ENCODE measurements at regions not wholly inside any gene's neighbourhood (a gene's known extent, or its start where the extent isn't known, plus 50 kb on each side); places are given as distances from the start of the nearest gene placed in this dataset.

DNA sequence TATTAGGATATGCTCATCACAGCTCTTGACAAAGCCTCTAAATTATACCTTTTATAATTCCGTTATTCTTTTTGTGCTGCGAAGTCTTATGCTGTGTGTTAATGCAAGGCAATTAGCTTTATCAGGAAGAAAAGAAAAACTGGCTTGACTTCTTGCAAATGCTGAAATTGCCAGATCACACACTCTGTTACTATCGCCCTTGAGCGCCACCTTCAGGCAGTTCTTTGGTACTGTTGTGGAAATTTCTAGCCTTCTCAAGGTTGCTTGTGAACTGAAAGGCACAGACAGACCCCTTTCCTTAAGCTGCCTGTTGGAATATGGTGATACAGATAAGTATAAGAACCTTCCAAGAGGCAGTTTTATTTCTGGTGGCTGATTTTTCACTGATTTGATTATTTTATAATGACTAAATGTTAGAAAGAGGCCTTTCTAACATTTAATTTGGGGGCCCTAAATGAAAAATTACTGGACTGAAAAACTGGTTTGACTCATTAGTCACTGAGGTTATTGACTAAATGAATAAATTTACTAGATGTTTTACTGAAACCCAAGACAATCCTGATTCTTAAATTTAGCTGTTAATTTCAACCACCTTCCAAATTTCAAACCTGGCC, 126.2 kb upstream of the RASGRP1 start:
- CTCF ChIA-PET: interaction anchor here (0.7 to 10.9 kb wide), 18 partner anchors 8 to 700 kb away, joined by 3 to 147 read pairs (median 5); partner anchors contain the start of genes FAM98B and RASGRP1
- TF ChIP-seq FOS (IDR thresholded peaks at IDR 0.05; ENCODE audit: borderline replicate concordance, insufficient read depth, low read length): no peak
- TF ChIP-seq, protein P1, sequence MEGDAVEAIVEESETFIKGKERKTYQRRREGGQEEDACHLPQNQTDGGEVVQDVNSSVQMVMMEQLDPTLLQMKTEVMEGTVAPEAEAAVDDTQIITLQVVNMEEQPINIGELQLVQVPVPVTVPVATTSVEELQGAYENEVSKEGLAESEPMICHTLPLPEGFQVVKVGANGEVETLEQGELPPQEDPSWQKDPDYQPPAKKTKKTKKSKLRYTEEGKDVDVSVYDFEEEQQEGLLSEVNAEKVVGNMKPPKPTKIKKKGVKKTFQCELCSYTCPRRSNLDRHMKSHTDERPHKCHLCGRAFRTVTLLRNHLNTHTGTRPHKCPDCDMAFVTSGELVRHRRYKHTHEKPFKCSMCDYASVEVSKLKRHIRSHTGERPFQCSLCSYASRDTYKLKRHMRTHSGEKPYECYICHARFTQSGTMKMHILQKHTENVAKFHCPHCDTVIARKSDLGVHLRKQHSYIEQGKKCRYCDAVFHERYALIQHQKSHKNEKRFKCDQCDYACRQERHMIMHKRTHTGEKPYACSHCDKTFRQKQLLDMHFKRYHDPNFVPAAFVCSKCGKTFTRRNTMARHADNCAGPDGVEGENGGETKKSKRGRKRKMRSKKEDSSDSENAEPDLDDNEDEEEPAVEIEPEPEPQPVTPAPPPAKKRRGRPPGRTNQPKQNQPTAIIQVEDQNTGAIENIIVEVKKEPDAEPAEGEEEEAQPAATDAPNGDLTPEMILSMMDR (IDR thresholded peaks at IDR 0.05; ENCODE audit: extremely low read depth in 1 of 2, insufficient read depth in 1 of 2, low read depth in 1 of 2, low read length in 2 of 2): peak; percentile 71 to 86
- no peaks in the 10 kb centered on the region for H3K79me2 ChIP-seq (ENCODE audit: control insufficient read depth, insufficient read depth, low read length)
- H3K27ac ChIP-seq (ENCODE audit: insufficient read depth, low read depth, low read length): no peak overlapping the region
- intact Hi-C loops (cut with micrococcal nuclease): loop anchor here (2.0 kb wide), 1 partner anchor 250 kb away; no protein-coding TSS in a partner anchor
- no peak overlapping the region for H3K4me3 ChIP-seq (replicated peaks in 1 of 3; ENCODE audit: insufficient read depth in 1 of 3, low read depth in 1 of 3, low read length in 3 of 3)
- no peak overlapping the region for H2AFZ ChIP-seq (ENCODE audit: low read depth, low read length)
- dilution Hi-C loops (cut with MboI; ENCODE audit: extremely low pct_ligation_motif_present, low sequenced_read_pairs): no loop called here
- H3K9me1 ChIP-seq (replicated peaks; ENCODE audit: control insufficient read depth, extremely low read depth, insufficient read depth, low read length): no peaks in the 10 kb centered on the region
- POLR2A ChIA-PET: interaction anchor here (0.9 kb wide), 1 partner anchor 249 kb away, joined by 3 read pairs; no protein-coding TSS in a partner anchor
- H4K20me1 ChIP-seq (replicated peaks; ENCODE audit: control insufficient read depth, extremely low read depth, insufficient read depth, low read length): no peaks in the 10 kb centered on the region
- no peak overlapping the region for H3K9ac ChIP-seq (replicated peaks; ENCODE audit: extremely low read depth, insufficient read depth, low read length)
- H3K27me3 ChIP-seq (ENCODE audit: control insufficient read depth in 2 of 2, insufficient read depth in 2 of 2, low read length in 2 of 2): peaks cover 9 to 24% of the 10 kb centered on the region in 2 experiments
- FAIRE-seq: peak; percentile 95
- BruUV-seq (replicated peaks): no TSS peak
- peak; percentile 84 for DNase-seq (ENCODE audit: low read depth, low spot score)
- H3K36me3 ChIP-seq (ENCODE audit: control insufficient read depth in 2 of 2, extremely low read depth in 1 of 2, insufficient read depth in 2 of 2, low read length in 2 of 2): no peaks in the 10 kb centered on the region
- H3K4me2 ChIP-seq (ENCODE audit: insufficient read depth, low read length): no peak overlapping the region
- no peaks in the 10 kb centered on the region for H3K9me3 ChIP-seq (replicated peaks; ENCODE audit: control insufficient read depth, insufficient read depth, low read length)
- H3K4me1 ChIP-seq (ENCODE audit: control insufficient read depth, extremely low read depth, insufficient read depth, low read length): no peaks in the 10 kb centered on the region

DNA sequence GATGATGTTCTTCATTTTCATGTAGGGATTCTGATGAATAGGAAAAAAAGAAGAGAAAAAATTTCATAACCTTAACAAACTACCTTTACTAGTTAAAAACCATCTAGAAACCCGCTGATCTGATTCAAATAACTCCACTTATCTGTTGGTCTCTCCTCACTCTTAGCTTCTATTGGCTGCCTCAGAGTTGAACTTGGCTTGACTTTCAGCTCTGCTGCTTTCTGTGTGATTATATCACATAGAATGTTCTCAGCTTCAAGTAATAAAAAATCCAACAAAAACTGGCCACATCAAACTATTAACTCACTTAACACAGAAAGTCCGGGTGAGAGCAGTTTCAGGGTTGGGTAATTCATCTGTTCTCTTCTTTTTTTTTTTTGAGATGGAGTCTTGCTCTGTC, 126.8 kb upstream of the RASGRP1 start:
- DNase-seq (ENCODE audit: low read depth, low spot score) (no peak), FAIRE-seq (no peak)
- Histone ChIP-seq H4K20me1 (replicated peaks; ENCODE audit: control insufficient read depth, extremely low read depth, insufficient read depth, low read length) (no peaks in the 10 kb centered on the region), H3K36me3 (ENCODE audit: control insufficient read depth in 2 of 2, extremely low read depth in 1 of 2, insufficient read depth in 2 of 2, low read length in 2 of 2) (no peaks in the 10 kb centered on the region), H3K4me1 (ENCODE audit: control insufficient read depth, extremely low read depth, insufficient read depth, low read length) (no peaks in the 10 kb centered on the region), H3K4me3 (replicated peaks in 1 of 3; ENCODE audit: insufficient read depth in 1 of 3, low read depth in 1 of 3, low read length in 3 of 3) (no peak overlapping the region), H3K9ac (replicated peaks; ENCODE audit: extremely low read depth, insufficient read depth, low read length) (no peak overlapping the region), H3K4me2 (ENCODE audit: insufficient read depth, low read length) (no peak overlapping the region), H3K9me3 (replicated peaks; ENCODE audit: control insufficient read depth, insufficient read depth, low read length) (no peaks in the 10 kb centered on the region), H2AFZ (ENCODE audit: low read depth, low read length) (no peak overlapping the region), H3K27me3 (ENCODE audit: control insufficient read depth in 2 of 2, insufficient read depth in 2 of 2, low read length in 2 of 2) (peaks cover 9 to 24% of the 10 kb centered on the region in 2 experiments), H3K27ac (ENCODE audit: insufficient read depth, low read depth, low read length) (no peak overlapping the region), H3K9me1 (replicated peaks; ENCODE audit: control insufficient read depth, extremely low read depth, insufficient read depth, low read length) (no peaks in the 10 kb centered on the region), H3K79me2 (ENCODE audit: control insufficient read depth, insufficient read depth, low read length) (no peaks in the 10 kb centered on the region)
- no TSS peak for BruUV-seq (replicated peaks)
- TF ChIP-seq FOS (IDR thresholded peaks at IDR 0.05; ENCODE audit: borderline replicate concordance, insufficient read depth, low read length): no peak
- TF ChIP-seq MYC (IDR thresholded peaks at IDR 0.05; ENCODE audit: low read depth, low read length): no peak
- TF ChIP-seq JUN (IDR thresholded peaks at IDR 0.05; ENCODE audit: borderline replicate concordance, insufficient read depth, insufficient read length, low read depth): no peak
- TF ChIP-seq GATA2 (IDR thresholded peaks at IDR 0.05; ENCODE audit: insufficient read depth, insufficient read length, low read depth, low read length): no peak
- no peak for TF ChIP-seq POLR2A (IDR thresholded peaks at IDR 0.05; ENCODE audit: low read depth, low read length)
- TF ChIP-seq EZH2 (IDR thresholded peaks at IDR 0.05; ENCODE audit: borderline replicate concordance, low read depth, low read length, severe bottlenecking): no peak
- TF ChIP-seq, protein P2, sequence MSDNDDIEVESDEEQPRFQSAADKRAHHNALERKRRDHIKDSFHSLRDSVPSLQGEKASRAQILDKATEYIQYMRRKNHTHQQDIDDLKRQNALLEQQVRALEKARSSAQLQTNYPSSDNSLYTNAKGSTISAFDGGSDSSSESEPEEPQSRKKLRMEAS (IDR thresholded peaks at IDR 0.05; ENCODE audit: insufficient read depth, insufficient read length): no peak
- TF ChIP-seq POLR2AphosphoS5 (IDR thresholded peaks at IDR 0.05; ENCODE audit: insufficient read depth, low read depth, low read length): no peak
- TF ChIP-seq, protein P1 (IDR thresholded peaks at IDR 0.05; ENCODE audit: extremely low read depth in 1 of 2, insufficient read depth in 1 of 2, low read depth in 1 of 2, low read length in 2 of 2): no peak
- dilution Hi-C loops (cut with MboI; ENCODE audit: extremely low pct_ligation_motif_present, low sequenced_read_pairs): no loop called here
- POLR2A ChIA-PET: no interaction called here
- intact Hi-C loops (cut with micrococcal nuclease): loop anchor here (2.0 kb wide), 1 partner anchor 251 kb away; no protein-coding TSS in a partner anchor
- CTCF ChIA-PET: interaction anchor here (0.8 to 10.9 kb wide), 13 partner anchors 9 to 701 kb away, joined by 3 to 147 read pairs (median 5); partner anchors contain the start of gene RASGRP1

All from endothelial cell of umbilical vein (primary cell).